Endothelial cell of umbilical vein (primary cell): ENCODE measurements at regions not wholly inside any gene's neighbourhood (a gene's known extent, or its start where the extent isn't known, plus 50 kb on each side); places are given as distances from the start of the nearest gene placed in this dataset.

Experiments
- BruUV-seq: library from RNA; stranded (reverse); fragments of 400-500 nt; replicated peaks from 2 replicates; lab custom pipeline; 2021; lab: Mats Ljungman, UMichigan
- CTCF ChIA-PET: fragments of 300-600, 350-600 bp; sonication (Branson Sonifier 250); formaldehyde crosslinking; loops from one replicate; lab custom pipeline; 2021; ENCODE audit warnings: antibody characterized with exemption, inconsistent platforms; lab: Charles Lee
- POLR2A ChIA-PET: fragments of 300-600, 350-600 bp; sonication (Branson Sonifier 250); formaldehyde crosslinking; loops from one replicate; lab custom pipeline; 2021; ENCODE audit warnings: antibody characterized with exemption, inconsistent platforms; lab: Charles Lee
- DNase-seq: peaks from one replicate; pipeline ENCODE4 v3.0.0-alpha.2; 2011; ENCODE audit warnings: low read depth, low spot score
- FAIRE-seq: peaks from 2 replicates; lab custom pipeline; 2011; peaks lifted over from hg19 to GRCh38; lab: Jason Lieb, UNC
- H2AFZ ChIP-seq: 2 replicates; pipeline ENCODE4 v1.6.0; 2012; ENCODE audit warnings: low read depth, low read length, control low read depth, inconsistent platforms
- H3K27ac ChIP-seq: 2 replicates; pipeline ENCODE4 v1.5.1; 2011; ENCODE audit warnings: low read depth, mild to moderate bottlenecking, control low read depth, low read length, moderate library complexity; ENCODE audit not compliant: insufficient read depth
- H3K27me3 ChIP-seq, 2 experiments: 2 replicates each; pipeline versions ENCODE4 v1.6.0 to v1.6.1; 2011; ENCODE audit warnings: low read length in 2 of 2, mixed read lengths in 1 of 2; ENCODE audit not compliant: control insufficient read depth in 2 of 2, insufficient read depth in 2 of 2
- H3K36me3 ChIP-seq, 2 experiments: 2 replicates in 1 of 2; 3 replicates in 1 of 2; pipeline ENCODE4 v1.5.1; 2011; ENCODE audit warnings: low read length in 2 of 2, mild to moderate bottlenecking in 1 of 2, moderate library complexity in 1 of 2; ENCODE audit not compliant: control insufficient read depth in 2 of 2, insufficient read depth in 2 of 2; ENCODE audit errors: extremely low read depth in 1 of 2
- H3K4me1 ChIP-seq: 3 replicates; pipeline ENCODE4 v1.5.1; 2011; ENCODE audit warnings: mild to moderate bottlenecking, low read length; ENCODE audit not compliant: control insufficient read depth, insufficient read depth; ENCODE audit errors: extremely low read depth
- H3K4me2 ChIP-seq: 2 replicates; pipeline ENCODE4 v1.6.1; 2011; ENCODE audit warnings: low read length, control low read depth, mixed read lengths; ENCODE audit not compliant: insufficient read depth
- H3K4me3 ChIP-seq, 3 experiments: fragments of 200-600 bp in 1 of 3; sonication (generic), shearing (Covaris generic) in 1 of 3; replicated peaks in 1 of 3; 2 replicates each; pipeline ENCODE4 v1.5.1; 2011 to 2016; ENCODE audit warnings: control low read depth in 3 of 3, low read length in 3 of 3, mild to moderate bottlenecking in 2 of 3, inconsistent platforms in 1 of 3, low read depth in 1 of 3, moderate library complexity in 1 of 3; ENCODE audit not compliant: insufficient read depth in 1 of 3
- H3K79me2 ChIP-seq: 2 replicates; pipeline ENCODE4 v1.6.0; 2012; ENCODE audit warnings: low read length, inconsistent platforms; ENCODE audit not compliant: control insufficient read depth, insufficient read depth
- H3K9ac ChIP-seq: replicated peaks from 2 replicates; pipeline ENCODE3; 2011; ENCODE audit warnings: low read length, control low read depth; ENCODE audit not compliant: insufficient read depth; ENCODE audit errors: extremely low read depth
- H3K9me1 ChIP-seq: replicated peaks from 3 replicates; pipeline ENCODE4 v1.6.0; 2011; ENCODE audit warnings: mild to moderate bottlenecking, low read length; ENCODE audit not compliant: control insufficient read depth, insufficient read depth; ENCODE audit errors: extremely low read depth
- H3K9me3 ChIP-seq: replicated peaks from 2 replicates; pipeline ENCODE4 v1.5.1; 2012; ENCODE audit warnings: low read length, inconsistent platforms; ENCODE audit not compliant: control insufficient read depth, insufficient read depth
- H4K20me1 ChIP-seq: replicated peaks from 2 replicates; pipeline ENCODE3; 2011; ENCODE audit warnings: mild to moderate bottlenecking, low read length; ENCODE audit not compliant: control insufficient read depth, insufficient read depth; ENCODE audit errors: extremely low read depth
- CTCF ChIP-seq, 2 donors: IDR thresholded peaks; 1 replicate in 1 of 2; 2 replicates in 1 of 2; pipeline ENCODE4 v1.5.1; 2011; ENCODE audit warnings: low read length in 2 of 2, mild to moderate bottlenecking in 2 of 2, moderate library complexity in 2 of 2, control low read depth in 1 of 2, inconsistent platforms in 1 of 2, low read depth in 1 of 2; ENCODE audit not compliant: insufficient read depth in 1 of 2; ENCODE audit errors: extremely low read depth in 1 of 2
- EZH2 ChIP-seq: IDR thresholded peaks from 2 replicates; pipeline ENCODE4 v1.6.1; 2012; ENCODE audit warnings: borderline replicate concordance, low read depth, mild to moderate bottlenecking, moderate library complexity, low read length, inconsistent platforms; ENCODE audit not compliant: severe bottlenecking
- FOS ChIP-seq: IDR thresholded peaks from 2 replicates; pipeline ENCODE4 v1.6.1; 2011; ENCODE audit warnings: mild to moderate bottlenecking, low read length, moderate library complexity, borderline replicate concordance; ENCODE audit not compliant: insufficient read depth
- GATA2 ChIP-seq: IDR thresholded peaks from 2 replicates; pipeline ENCODE4 v1.7.0; 2011; ENCODE audit warnings: low read depth, mild to moderate bottlenecking, moderate library complexity, mixed read lengths, low read length; ENCODE audit not compliant: insufficient read length, insufficient read depth
- JUN ChIP-seq: IDR thresholded peaks from 2 replicates; pipeline ENCODE4 v1.6.1; 2011; ENCODE audit warnings: borderline replicate concordance, low read depth; ENCODE audit not compliant: insufficient read length, insufficient read depth
- MAX ChIP-seq: IDR thresholded peaks from 2 replicates; pipeline ENCODE4 v1.6.1; 2011; ENCODE audit not compliant: insufficient read depth, insufficient read length
- MYC ChIP-seq: IDR thresholded peaks from one replicate; pipeline ENCODE4 v1.6.1; 2011; ENCODE audit warnings: mild to moderate bottlenecking, low read depth, low read length
- POLR2A ChIP-seq: IDR thresholded peaks from 2 replicates; pipeline ENCODE4 v1.6.1; 2012; ENCODE audit warnings: low read depth, mild to moderate bottlenecking, control low read depth, low read length
- POLR2AphosphoS5 ChIP-seq: IDR thresholded peaks from 2 replicates; pipeline ENCODE4 v1.6.1; 2012; ENCODE audit warnings: low read depth, mild to moderate bottlenecking, control low read depth, low read length, moderate library complexity; ENCODE audit not compliant: insufficient read depth
- dilution Hi-C: fragments of 300-500 bp; cut with MboI; formaldehyde crosslinking; loops from one replicate; pipeline ENCODE4 v1.15.0; 2019; ENCODE audit warnings: low sequenced_read_pairs; ENCODE audit not compliant: extremely low pct_ligation_motif_present
- intact Hi-C: fragments of 100-400 bp; cut with micrococcal nuclease; formaldehyde crosslinking; loops from one replicate; pipeline ENCODE4 v1.10.0; 2022

GRCh38 chr2:53455094-53455493, 312.5 kb upstream of the CHAC2 start:
- H3K4me1 ChIP-seq = no peaks in the 10 kb centered on the region
- DNase-seq (no peak), FAIRE-seq (no peak)
- H2AFZ ChIP-seq = no peak overlapping the region
- intact Hi-C loops = no loop called here
- no peaks in the 10 kb centered on the region for H3K9me1 ChIP-seq
- no peaks in the 10 kb centered on the region for H3K9me3 ChIP-seq
- H3K27ac ChIP-seq = no peak overlapping the region
- dilution Hi-C loops = no loop called here
- no peak overlapping the region for H3K4me2 ChIP-seq
- no peaks in the 10 kb centered on the region for H3K79me2 ChIP-seq
- ChIA-PET CTCF (no interaction called here), POLR2A (no interaction called here)
- BruUV-seq = no TSS peak
- no peaks in the 10 kb centered on the region for H4K20me1 ChIP-seq
- H3K4me3 ChIP-seq = no peak overlapping the region
- no peak overlapping the region for H3K9ac ChIP-seq
- no peaks in the 10 kb centered on the region for H3K27me3 ChIP-seq
- no peaks in the 10 kb centered on the region for H3K36me3 ChIP-seq
- TF ChIP-seq MYC = no peak
- TF ChIP-seq POLR2AphosphoS5 = no peak
- no peak for TF ChIP-seq CTCF (IDR thresholded peaks at IDR 0.05; ENCODE audit: extremely low read depth in 1 of 2, insufficient read depth in 1 of 2, low read depth in 1 of 2, low read length in 2 of 2)
- TF ChIP-seq EZH2 = no peak

GRCh38 chr2:53452957-53453748, 314.5 kb upstream of the CHAC2 start:
- DNase-seq = no peak
- Histone ChIP-seq H3K27me3 (no peaks in the 10 kb centered on the region), H3K4me1 (no peaks in the 10 kb centered on the region), H3K9ac (no peak overlapping the region), H4K20me1 (no peaks in the 10 kb centered on the region), H3K9me3 (no peaks in the 10 kb centered on the region), H3K27ac (no peak overlapping the region), H3K4me2 (no peak overlapping the region), H3K4me3 (no peak overlapping the region), H3K36me3 (no peaks in the 10 kb centered on the region), H3K9me1 (no peaks in the 10 kb centered on the region), H2AFZ (no peak overlapping the region), H3K79me2 (no peaks in the 10 kb centered on the region)
- intact Hi-C loops (no loop called here), dilution Hi-C loops (no loop called here)
- CTCF ChIA-PET = no interaction called here
- no TSS peak for BruUV-seq
- POLR2A ChIA-PET = no interaction called here
- no peak for FAIRE-seq
- TF ChIP-seq MAX (no peak), GATA2 (no peak), MYC (no peak), POLR2AphosphoS5 (no peak), EZH2 (no peak), FOS (no peak), POLR2A (no peak), JUN (no peak), CTCF (IDR thresholded peaks at IDR 0.05; ENCODE audit: extremely low read depth in 1 of 2, insufficient read depth in 1 of 2, low read depth in 1 of 2, low read length in 2 of 2) (no peak)
